Ishikawa (cell line): ENCODE measurements at regions not wholly inside any gene's neighbourhood (a gene's known extent, or its start where the extent isn't known, plus 50 kb on each side); places are given as distances from the start of the nearest gene placed in this dataset.

Experiments
- CEBPB ChIP-seq: IDR thresholded peaks from 2 replicates; pipeline ENCODE4 v1.6.1; 2012
- CREB1 ChIP-seq: IDR thresholded peaks from 2 replicates; pipeline ENCODE4 v1.6.1; 2012; ENCODE audit warnings: low read depth
- EGR1 ChIP-seq: IDR thresholded peaks from 2 replicates; pipeline ENCODE4 v1.6.1; 2012
- EP300 ChIP-seq: IDR thresholded peaks from 2 replicates; pipeline ENCODE4 v1.6.1; 2012; ENCODE audit warnings: borderline replicate concordance
- FOXM1 ChIP-seq: IDR thresholded peaks from 2 replicates; pipeline ENCODE4 v1.6.1; 2012; ENCODE audit warnings: low read depth, borderline replicate concordance
- NFIC ChIP-seq: IDR thresholded peaks from 2 replicates; pipeline ENCODE4 v1.6.1; 2012
- RAD21 ChIP-seq: IDR thresholded peaks from 2 replicates; pipeline ENCODE4 v1.6.1; 2012; ENCODE audit warnings: low read depth
- TAF1 ChIP-seq: IDR thresholded peaks from 2 replicates; pipeline ENCODE4 v1.6.1; 2012; ENCODE audit warnings: low read depth, mild to moderate bottlenecking
- TCF12 ChIP-seq: IDR thresholded peaks from 2 replicates; pipeline ENCODE4 v1.6.1; 2012; ENCODE audit warnings: low read depth
- TEAD4 ChIP-seq: IDR thresholded peaks from 2 replicates; pipeline ENCODE4 v1.6.1; 2012
- YY1 ChIP-seq: IDR thresholded peaks from 2 replicates; pipeline ENCODE4 v1.6.1; 2012; ENCODE audit warnings: low read depth
- ZBTB7A ChIP-seq: IDR thresholded peaks from 2 replicates; pipeline ENCODE4 v1.6.1; 2012; ENCODE audit warnings: low read depth
- TF ChIP-seq, protein P1 (sequence below): IDR thresholded peaks from 2 replicates; pipeline ENCODE4 v1.6.1; 2012
- TF ChIP-seq, protein P2 (sequence below): IDR thresholded peaks from 2 replicates; pipeline ENCODE4 v1.6.1; 2012; ENCODE audit warnings: low read depth, mild to moderate bottlenecking
- TF ChIP-seq, protein P3 (sequence below): IDR thresholded peaks from 2 replicates; pipeline ENCODE4 v1.6.1; 2012

DNA sequence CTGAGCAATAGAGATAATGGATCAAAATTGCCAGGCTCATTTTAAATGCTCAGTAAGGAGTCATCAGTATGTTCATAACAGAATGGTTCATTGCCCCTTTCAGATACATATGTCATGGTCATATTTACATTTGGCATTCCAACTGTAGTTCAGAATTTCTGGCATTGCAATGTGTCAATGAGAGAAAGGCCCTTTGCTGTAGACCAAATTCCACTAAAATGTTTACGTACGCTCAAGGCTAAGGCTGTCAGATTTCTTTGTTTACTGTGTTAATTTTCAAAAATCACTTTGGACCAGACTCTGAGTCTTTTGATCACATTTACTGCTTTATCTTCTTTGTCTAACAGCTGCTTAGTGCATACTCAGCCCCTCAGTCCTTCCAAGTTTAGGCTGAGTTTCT lies 213.5 kb downstream of the PIK3C3 start:
- no peak for TF ChIP-seq TAF1
- TF ChIP-seq, protein P1, sequence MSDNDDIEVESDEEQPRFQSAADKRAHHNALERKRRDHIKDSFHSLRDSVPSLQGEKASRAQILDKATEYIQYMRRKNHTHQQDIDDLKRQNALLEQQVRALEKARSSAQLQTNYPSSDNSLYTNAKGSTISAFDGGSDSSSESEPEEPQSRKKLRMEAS, result no peak
- TF ChIP-seq, protein P2, sequence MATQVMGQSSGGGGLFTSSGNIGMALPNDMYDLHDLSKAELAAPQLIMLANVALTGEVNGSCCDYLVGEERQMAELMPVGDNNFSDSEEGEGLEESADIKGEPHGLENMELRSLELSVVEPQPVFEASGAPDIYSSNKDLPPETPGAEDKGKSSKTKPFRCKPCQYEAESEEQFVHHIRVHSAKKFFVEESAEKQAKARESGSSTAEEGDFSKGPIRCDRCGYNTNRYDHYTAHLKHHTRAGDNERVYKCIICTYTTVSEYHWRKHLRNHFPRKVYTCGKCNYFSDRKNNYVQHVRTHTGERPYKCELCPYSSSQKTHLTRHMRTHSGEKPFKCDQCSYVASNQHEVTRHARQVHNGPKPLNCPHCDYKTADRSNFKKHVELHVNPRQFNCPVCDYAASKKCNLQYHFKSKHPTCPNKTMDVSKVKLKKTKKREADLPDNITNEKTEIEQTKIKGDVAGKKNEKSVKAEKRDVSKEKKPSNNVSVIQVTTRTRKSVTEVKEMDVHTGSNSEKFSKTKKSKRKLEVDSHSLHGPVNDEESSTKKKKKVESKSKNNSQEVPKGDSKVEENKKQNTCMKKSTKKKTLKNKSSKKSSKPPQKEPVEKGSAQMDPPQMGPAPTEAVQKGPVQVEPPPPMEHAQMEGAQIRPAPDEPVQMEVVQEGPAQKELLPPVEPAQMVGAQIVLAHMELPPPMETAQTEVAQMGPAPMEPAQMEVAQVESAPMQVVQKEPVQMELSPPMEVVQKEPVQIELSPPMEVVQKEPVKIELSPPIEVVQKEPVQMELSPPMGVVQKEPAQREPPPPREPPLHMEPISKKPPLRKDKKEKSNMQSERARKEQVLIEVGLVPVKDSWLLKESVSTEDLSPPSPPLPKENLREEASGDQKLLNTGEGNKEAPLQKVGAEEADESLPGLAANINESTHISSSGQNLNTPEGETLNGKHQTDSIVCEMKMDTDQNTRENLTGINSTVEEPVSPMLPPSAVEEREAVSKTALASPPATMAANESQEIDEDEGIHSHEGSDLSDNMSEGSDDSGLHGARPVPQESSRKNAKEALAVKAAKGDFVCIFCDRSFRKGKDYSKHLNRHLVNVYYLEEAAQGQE, result no peak
- TF ChIP-seq NFIC, result no peak
- TF ChIP-seq FOXM1, result no peak
- TF ChIP-seq ZBTB7A, result no peak
- TF ChIP-seq RAD21, result no peak
- TF ChIP-seq, protein P3, sequence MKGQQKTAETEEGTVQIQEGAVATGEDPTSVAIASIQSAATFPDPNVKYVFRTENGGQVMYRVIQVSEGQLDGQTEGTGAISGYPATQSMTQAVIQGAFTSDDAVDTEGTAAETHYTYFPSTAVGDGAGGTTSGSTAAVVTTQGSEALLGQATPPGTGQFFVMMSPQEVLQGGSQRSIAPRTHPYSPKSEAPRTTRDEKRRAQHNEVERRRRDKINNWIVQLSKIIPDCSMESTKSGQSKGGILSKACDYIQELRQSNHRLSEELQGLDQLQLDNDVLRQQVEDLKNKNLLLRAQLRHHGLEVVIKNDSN, result no peak
- no peak for TF ChIP-seq CREB1
- TF ChIP-seq TEAD4, result no peak
- TF ChIP-seq TCF12, result no peak
- no peak for TF ChIP-seq EGR1
- no peak for TF ChIP-seq YY1
- no peak for TF ChIP-seq CEBPB
- no peak for TF ChIP-seq EP300

DNA sequence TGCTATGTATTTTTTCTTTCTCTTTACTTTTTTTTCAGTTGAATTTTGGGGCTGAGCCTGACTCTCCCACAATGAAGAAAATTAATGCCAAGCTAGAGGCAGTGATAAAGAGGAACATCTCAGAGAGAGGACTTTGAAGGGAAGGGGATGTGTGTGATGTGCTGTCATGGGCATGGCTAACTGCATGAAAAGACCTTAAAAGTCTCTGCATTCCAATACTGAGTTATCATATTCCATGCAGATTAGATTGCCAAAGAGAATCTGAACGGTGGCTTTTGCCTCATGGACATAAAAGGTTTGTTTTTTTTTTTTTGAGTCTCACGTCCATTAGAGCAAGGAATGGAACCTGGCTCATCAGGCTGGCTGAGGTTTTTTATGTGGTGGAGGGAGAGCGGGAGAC lies 213.9 kb downstream of the PIK3C3 start:
- TF ChIP-seq, protein P2, result no peak
- TF ChIP-seq ZBTB7A (no peak), CREB1 (no peak), YY1 (no peak), EP300 (no peak), FOXM1 (no peak), RAD21 (no peak), TAF1 (no peak)
- TF ChIP-seq, protein P1, result no peak
- TF ChIP-seq, protein P3, result no peak

DNA sequence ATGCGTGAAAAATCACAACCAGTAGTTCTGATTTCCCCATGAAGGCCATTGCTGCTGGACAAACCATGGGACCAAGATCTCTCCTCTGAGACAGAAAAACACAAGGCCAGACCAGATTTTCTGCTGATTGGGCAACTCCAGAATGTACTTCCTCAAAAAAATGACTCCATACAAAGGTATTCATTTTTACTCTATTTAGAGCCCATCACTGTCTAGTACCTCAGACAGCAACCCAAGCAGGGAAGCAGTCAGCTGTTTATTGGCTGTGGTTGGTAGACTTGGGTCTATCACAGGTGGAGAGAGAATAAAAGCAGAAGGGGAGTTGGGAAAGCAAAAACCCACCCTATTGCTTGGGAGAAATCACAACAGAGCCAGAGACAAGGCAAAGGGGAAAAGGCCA lies 219.9 kb downstream of the PIK3C3 start:
- TF ChIP-seq, protein P1, result no peak
- no peak for TF ChIP-seq ZBTB7A
- TF ChIP-seq, protein P2, result peak; percentile 84
- TF ChIP-seq CREB1, result no peak
- TF ChIP-seq RAD21, result no peak
- TF ChIP-seq CEBPB, result no peak

DNA sequence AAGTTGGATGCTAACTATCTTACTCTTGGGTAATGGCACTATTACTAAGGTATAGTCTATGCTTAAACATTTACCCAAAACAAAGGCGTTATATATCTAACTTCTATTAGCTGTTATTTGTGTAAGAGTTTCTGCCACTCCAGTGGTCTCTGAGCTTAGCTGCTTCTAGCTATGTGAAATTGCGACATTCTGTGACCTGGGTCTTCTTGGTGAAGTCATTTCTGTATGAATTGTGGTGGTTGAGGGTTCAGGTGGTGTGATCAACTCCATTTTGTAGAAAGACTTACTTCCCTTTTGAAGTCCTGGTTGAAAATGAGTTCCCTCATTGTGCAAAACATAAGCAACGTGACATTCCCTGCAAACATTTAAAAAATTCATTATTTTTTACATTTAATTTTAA lies 221.6 kb downstream of the PIK3C3 start:
- TF ChIP-seq EGR1 (no peak), CEBPB (no peak), FOXM1 (no peak), RAD21 (no peak), YY1 (no peak), TCF12 (no peak), CREB1 (no peak), NFIC (no peak), TEAD4 (no peak), ZBTB7A (no peak), TAF1 (no peak), EP300 (no peak)
- TF ChIP-seq, protein P2, result no peak
- TF ChIP-seq, protein P1, result no peak
- TF ChIP-seq, protein P3, result no peak
